Endothelial cell of umbilical vein (primary cell): ENCODE measurements at regions not wholly inside any gene's neighbourhood (a gene's known extent, or its start where the extent isn't known, plus 50 kb on each side); places are given as distances from the start of the nearest gene placed in this dataset.

ENCODE experiments used
- BruUV-seq: library from RNA; stranded (reverse); fragments of 400-500 nt; replicated peaks from 2 replicates; lab custom pipeline; 2021; lab: Mats Ljungman, UMichigan
- CTCF ChIA-PET: fragments of 300-600, 350-600 bp; sonication (Branson Sonifier 250); formaldehyde crosslinking; loops from one replicate; lab custom pipeline; 2021; ENCODE audit warnings: antibody characterized with exemption, inconsistent platforms; lab: Charles Lee
- POLR2A ChIA-PET: fragments of 300-600, 350-600 bp; sonication (Branson Sonifier 250); formaldehyde crosslinking; loops from one replicate; lab custom pipeline; 2021; ENCODE audit warnings: antibody characterized with exemption, inconsistent platforms; lab: Charles Lee
- DNase-seq: peaks from one replicate; pipeline ENCODE4 v3.0.0-alpha.2; 2011; ENCODE audit warnings: low read depth, low spot score
- FAIRE-seq: peaks from 2 replicates; lab custom pipeline; 2011; peaks lifted over from hg19 to GRCh38; lab: Jason Lieb, UNC
- H2AFZ ChIP-seq: 2 replicates; pipeline ENCODE4 v1.6.0; 2012; ENCODE audit warnings: low read depth, low read length, control low read depth, inconsistent platforms
- H3K27ac ChIP-seq: 2 replicates; pipeline ENCODE4 v1.5.1; 2011; ENCODE audit warnings: low read depth, mild to moderate bottlenecking, control low read depth, low read length, moderate library complexity; ENCODE audit not compliant: insufficient read depth
- H3K27me3 ChIP-seq, 2 experiments: 2 replicates each; pipeline versions ENCODE4 v1.6.0 to v1.6.1; 2011; ENCODE audit warnings: low read length in 2 of 2, mixed read lengths in 1 of 2; ENCODE audit not compliant: control insufficient read depth in 2 of 2, insufficient read depth in 2 of 2
- H3K36me3 ChIP-seq, 2 experiments: 2 replicates in 1 of 2; 3 replicates in 1 of 2; pipeline ENCODE4 v1.5.1; 2011; ENCODE audit warnings: low read length in 2 of 2, mild to moderate bottlenecking in 1 of 2, moderate library complexity in 1 of 2; ENCODE audit not compliant: control insufficient read depth in 2 of 2, insufficient read depth in 2 of 2; ENCODE audit errors: extremely low read depth in 1 of 2
- H3K4me1 ChIP-seq: 3 replicates; pipeline ENCODE4 v1.5.1; 2011; ENCODE audit warnings: mild to moderate bottlenecking, low read length; ENCODE audit not compliant: control insufficient read depth, insufficient read depth; ENCODE audit errors: extremely low read depth
- H3K4me2 ChIP-seq: 2 replicates; pipeline ENCODE4 v1.6.1; 2011; ENCODE audit warnings: low read length, control low read depth, mixed read lengths; ENCODE audit not compliant: insufficient read depth
- H3K4me3 ChIP-seq, 3 experiments: fragments of 200-600 bp in 1 of 3; sonication (generic), shearing (Covaris generic) in 1 of 3; replicated peaks in 1 of 3; 2 replicates each; pipeline ENCODE4 v1.5.1; 2011 to 2016; ENCODE audit warnings: control low read depth in 3 of 3, low read length in 3 of 3, mild to moderate bottlenecking in 2 of 3, inconsistent platforms in 1 of 3, low read depth in 1 of 3, moderate library complexity in 1 of 3; ENCODE audit not compliant: insufficient read depth in 1 of 3
- H3K79me2 ChIP-seq: 2 replicates; pipeline ENCODE4 v1.6.0; 2012; ENCODE audit warnings: low read length, inconsistent platforms; ENCODE audit not compliant: control insufficient read depth, insufficient read depth
- H3K9ac ChIP-seq: replicated peaks from 2 replicates; pipeline ENCODE3; 2011; ENCODE audit warnings: low read length, control low read depth; ENCODE audit not compliant: insufficient read depth; ENCODE audit errors: extremely low read depth
- H3K9me1 ChIP-seq: replicated peaks from 3 replicates; pipeline ENCODE4 v1.6.0; 2011; ENCODE audit warnings: mild to moderate bottlenecking, low read length; ENCODE audit not compliant: control insufficient read depth, insufficient read depth; ENCODE audit errors: extremely low read depth
- H3K9me3 ChIP-seq: replicated peaks from 2 replicates; pipeline ENCODE4 v1.5.1; 2012; ENCODE audit warnings: low read length, inconsistent platforms; ENCODE audit not compliant: control insufficient read depth, insufficient read depth
- H4K20me1 ChIP-seq: replicated peaks from 2 replicates; pipeline ENCODE3; 2011; ENCODE audit warnings: mild to moderate bottlenecking, low read length; ENCODE audit not compliant: control insufficient read depth, insufficient read depth; ENCODE audit errors: extremely low read depth
- EZH2 ChIP-seq: IDR thresholded peaks from 2 replicates; pipeline ENCODE4 v1.6.1; 2012; ENCODE audit warnings: borderline replicate concordance, low read depth, mild to moderate bottlenecking, moderate library complexity, low read length, inconsistent platforms; ENCODE audit not compliant: severe bottlenecking
- FOS ChIP-seq: IDR thresholded peaks from 2 replicates; pipeline ENCODE4 v1.6.1; 2011; ENCODE audit warnings: mild to moderate bottlenecking, low read length, moderate library complexity, borderline replicate concordance; ENCODE audit not compliant: insufficient read depth
- GATA2 ChIP-seq: IDR thresholded peaks from 2 replicates; pipeline ENCODE4 v1.7.0; 2011; ENCODE audit warnings: low read depth, mild to moderate bottlenecking, moderate library complexity, mixed read lengths, low read length; ENCODE audit not compliant: insufficient read length, insufficient read depth
- JUN ChIP-seq: IDR thresholded peaks from 2 replicates; pipeline ENCODE4 v1.6.1; 2011; ENCODE audit warnings: borderline replicate concordance, low read depth; ENCODE audit not compliant: insufficient read length, insufficient read depth
- MYC ChIP-seq: IDR thresholded peaks from one replicate; pipeline ENCODE4 v1.6.1; 2011; ENCODE audit warnings: mild to moderate bottlenecking, low read depth, low read length
- POLR2A ChIP-seq: IDR thresholded peaks from 2 replicates; pipeline ENCODE4 v1.6.1; 2012; ENCODE audit warnings: low read depth, mild to moderate bottlenecking, control low read depth, low read length
- POLR2AphosphoS5 ChIP-seq: IDR thresholded peaks from 2 replicates; pipeline ENCODE4 v1.6.1; 2012; ENCODE audit warnings: low read depth, mild to moderate bottlenecking, control low read depth, low read length, moderate library complexity; ENCODE audit not compliant: insufficient read depth
- dilution Hi-C: fragments of 300-500 bp; cut with MboI; formaldehyde crosslinking; loops from one replicate; pipeline ENCODE4 v1.15.0; 2019; ENCODE audit warnings: low sequenced_read_pairs; ENCODE audit not compliant: extremely low pct_ligation_motif_present
- intact Hi-C: fragments of 100-400 bp; cut with micrococcal nuclease; formaldehyde crosslinking; loops from one replicate; pipeline ENCODE4 v1.10.0; 2022
- TF ChIP-seq, protein P1 (sequence below), 2 donors: IDR thresholded peaks; 1 replicate in 1 of 2; 2 replicates in 1 of 2; pipeline ENCODE4 v1.5.1; 2011; ENCODE audit warnings: low read length in 2 of 2, mild to moderate bottlenecking in 2 of 2, moderate library complexity in 2 of 2, control low read depth in 1 of 2, inconsistent platforms in 1 of 2, low read depth in 1 of 2; ENCODE audit not compliant: insufficient read depth in 1 of 2; ENCODE audit errors: extremely low read depth in 1 of 2
- TF ChIP-seq, protein P2 (sequence below): IDR thresholded peaks from 2 replicates; pipeline ENCODE4 v1.6.1; 2011; ENCODE audit not compliant: insufficient read depth, insufficient read length

DNA sequence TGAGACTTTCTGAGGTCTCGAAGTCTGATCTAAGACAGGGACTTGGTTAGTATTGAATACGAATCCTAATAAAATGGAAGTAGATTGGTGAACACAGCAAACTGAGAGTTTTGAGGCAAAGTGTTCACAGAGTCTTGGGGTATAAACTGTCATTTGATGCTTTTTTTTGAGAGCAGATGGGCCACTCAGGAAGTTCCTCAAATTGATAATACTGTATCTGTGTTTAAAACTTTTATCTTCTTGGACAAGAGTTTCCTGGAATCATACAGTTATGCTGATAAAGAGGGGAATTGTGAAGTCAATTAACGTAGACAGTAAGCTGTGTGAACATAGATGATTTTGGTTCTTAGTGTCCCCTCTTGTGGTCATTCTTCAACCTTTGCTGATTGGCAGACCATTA is 80.0 kb upstream of the CLPB start:
- ChIA-PET POLR2A (no interaction called here), CTCF (interaction anchor here (1.0 kb wide), 1 partner anchor 43 kb away, joined by 3 read pairs; no protein-coding TSS in a partner anchor)

More for the DNA sequence above, 80.0 kb upstream of the CLPB start:
- FAIRE-seq (no peak), DNase-seq (no peak)
- TF ChIP-seq POLR2A: no peak
- no peak for TF ChIP-seq MYC
- no peak for TF ChIP-seq EZH2
- no peak for TF ChIP-seq FOS
- TF ChIP-seq JUN: no peak
- TF ChIP-seq, protein P1, sequence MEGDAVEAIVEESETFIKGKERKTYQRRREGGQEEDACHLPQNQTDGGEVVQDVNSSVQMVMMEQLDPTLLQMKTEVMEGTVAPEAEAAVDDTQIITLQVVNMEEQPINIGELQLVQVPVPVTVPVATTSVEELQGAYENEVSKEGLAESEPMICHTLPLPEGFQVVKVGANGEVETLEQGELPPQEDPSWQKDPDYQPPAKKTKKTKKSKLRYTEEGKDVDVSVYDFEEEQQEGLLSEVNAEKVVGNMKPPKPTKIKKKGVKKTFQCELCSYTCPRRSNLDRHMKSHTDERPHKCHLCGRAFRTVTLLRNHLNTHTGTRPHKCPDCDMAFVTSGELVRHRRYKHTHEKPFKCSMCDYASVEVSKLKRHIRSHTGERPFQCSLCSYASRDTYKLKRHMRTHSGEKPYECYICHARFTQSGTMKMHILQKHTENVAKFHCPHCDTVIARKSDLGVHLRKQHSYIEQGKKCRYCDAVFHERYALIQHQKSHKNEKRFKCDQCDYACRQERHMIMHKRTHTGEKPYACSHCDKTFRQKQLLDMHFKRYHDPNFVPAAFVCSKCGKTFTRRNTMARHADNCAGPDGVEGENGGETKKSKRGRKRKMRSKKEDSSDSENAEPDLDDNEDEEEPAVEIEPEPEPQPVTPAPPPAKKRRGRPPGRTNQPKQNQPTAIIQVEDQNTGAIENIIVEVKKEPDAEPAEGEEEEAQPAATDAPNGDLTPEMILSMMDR (IDR thresholded peaks at IDR 0.05; ENCODE audit: extremely low read depth in 1 of 2, insufficient read depth in 1 of 2, low read depth in 1 of 2, low read length in 2 of 2): no peak
- no peak for TF ChIP-seq POLR2AphosphoS5
- no peak for TF ChIP-seq GATA2
- TF ChIP-seq, protein P2, sequence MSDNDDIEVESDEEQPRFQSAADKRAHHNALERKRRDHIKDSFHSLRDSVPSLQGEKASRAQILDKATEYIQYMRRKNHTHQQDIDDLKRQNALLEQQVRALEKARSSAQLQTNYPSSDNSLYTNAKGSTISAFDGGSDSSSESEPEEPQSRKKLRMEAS: no peak
- Histone ChIP-seq H3K4me2 (no peak overlapping the region), H3K27me3 (peaks cover 4 to 5% of the 10 kb centered on the region in 2 experiments), H4K20me1 (no peaks in the 10 kb centered on the region), H3K4me1 (no peaks in the 10 kb centered on the region), H3K79me2 (no peaks in the 10 kb centered on the region), H2AFZ (no peak overlapping the region), H3K9ac (no peak overlapping the region), H3K4me3 (no peak overlapping the region), H3K36me3 (no peaks in the 10 kb centered on the region), H3K9me3 (no peaks in the 10 kb centered on the region), H3K9me1 (no peaks in the 10 kb centered on the region), H3K27ac (no peak overlapping the region)
- BruUV-seq: no TSS peak
- intact Hi-C loops: no loop called here
- dilution Hi-C loops: no loop called here
